Effector memory CD4-positive, alpha-beta T cell (primary cell): ENCODE measurements at regions not wholly inside any gene's neighbourhood (a gene's known extent, or its start where the extent isn't known, plus 50 kb on each side); places are given as distances from the start of the nearest gene placed in this dataset.

Experiments used
- DNase-seq, 3 donors: peaks; one replicate each; pipeline ENCODE4 v3.0.0-alpha.2; 2020
- H3K27ac ChIP-seq: 2 replicates; pipeline ENCODE4 v1.7.0; 2013; ENCODE audit warnings: mild to moderate bottlenecking, low read length, moderate library complexity; ENCODE audit not compliant: insufficient read depth, poor library complexity, severe bottlenecking
- H3K27me3 ChIP-seq: replicated peaks from 2 replicates; pipeline ENCODE4 v1.7.0; 2013; ENCODE audit warnings: mild to moderate bottlenecking, low read length; ENCODE audit not compliant: insufficient read depth, control insufficient read depth, poor library complexity, severe bottlenecking
- H3K36me3 ChIP-seq: 2 replicates; pipeline ENCODE4 v1.7.0; 2013; ENCODE audit warnings: mild to moderate bottlenecking, low read length, moderate library complexity; ENCODE audit not compliant: control insufficient read depth, insufficient read depth
- H3K4me1 ChIP-seq: 2 replicates; pipeline ENCODE4 v1.7.0; 2013; ENCODE audit warnings: low read length, mild to moderate bottlenecking; ENCODE audit not compliant: control insufficient read depth, insufficient read depth, poor library complexity, severe bottlenecking
- H3K4me3 ChIP-seq: 2 replicates; pipeline ENCODE4 v1.7.0; 2013; ENCODE audit warnings: low read length, low read depth, mild to moderate bottlenecking; ENCODE audit not compliant: insufficient read depth, poor library complexity, severe bottlenecking
- H3K9me3 ChIP-seq: 2 replicates; pipeline ENCODE4 v1.7.0; 2013; ENCODE audit warnings: mild to moderate bottlenecking, low read length, moderate library complexity; ENCODE audit not compliant: control insufficient read depth

DNA sequence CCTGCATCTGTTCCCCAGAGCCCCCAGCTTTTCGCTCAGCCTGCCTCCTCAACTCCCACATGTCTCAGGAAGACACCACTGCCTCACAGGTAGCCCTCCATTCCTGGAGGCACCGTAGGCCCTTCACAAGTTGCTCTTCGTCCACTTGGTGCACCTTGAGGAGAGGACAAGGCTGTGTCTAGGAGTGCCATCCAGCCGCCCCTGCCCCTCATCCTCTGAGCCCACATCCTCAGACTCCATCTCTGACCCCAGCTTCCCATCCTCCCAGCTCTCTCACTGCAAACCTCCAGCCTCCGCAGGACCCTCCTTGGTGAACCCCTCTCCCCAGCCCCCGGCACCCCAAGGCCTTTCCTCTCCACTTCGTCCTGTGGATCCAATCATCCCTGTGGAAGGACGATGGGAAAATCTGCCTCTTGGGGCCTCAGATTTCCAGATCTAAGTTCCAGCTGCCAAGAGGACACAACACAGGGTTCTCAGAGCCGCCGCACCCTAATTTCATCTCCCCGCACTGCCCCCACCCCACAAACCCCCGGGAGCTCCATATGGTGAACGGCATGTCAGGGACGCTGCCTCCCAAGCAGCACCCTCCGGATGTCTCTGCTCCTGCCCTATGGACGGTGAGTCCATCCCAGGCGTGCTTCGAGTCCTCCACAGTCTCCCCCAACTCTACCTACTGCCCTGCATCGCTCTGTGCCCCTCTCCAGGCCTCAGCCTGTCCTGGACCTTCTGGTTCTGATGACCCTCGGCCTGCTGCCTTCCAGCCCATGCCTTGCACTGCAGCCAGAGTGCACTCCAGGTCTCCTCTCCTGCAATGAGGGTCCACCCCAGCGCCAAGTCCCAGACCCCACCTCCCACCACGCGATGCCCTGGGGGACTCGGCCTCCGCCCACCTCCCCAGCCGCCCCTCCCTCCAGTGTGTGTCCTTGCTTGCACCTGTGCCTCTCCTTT is 314.1 kb upstream of the DIO3 start:
- DNase-seq = no peak
- H3K27ac ChIP-seq = no peak overlapping the region
- H3K4me1 ChIP-seq = no peaks in the 10 kb centered on the region
- no peaks in the 10 kb centered on the region for H3K27me3 ChIP-seq
- no peaks in the 10 kb centered on the region for H3K9me3 ChIP-seq
- no peak overlapping the region for H3K4me3 ChIP-seq
- H3K36me3 ChIP-seq = no peaks in the 10 kb centered on the region

DNA sequence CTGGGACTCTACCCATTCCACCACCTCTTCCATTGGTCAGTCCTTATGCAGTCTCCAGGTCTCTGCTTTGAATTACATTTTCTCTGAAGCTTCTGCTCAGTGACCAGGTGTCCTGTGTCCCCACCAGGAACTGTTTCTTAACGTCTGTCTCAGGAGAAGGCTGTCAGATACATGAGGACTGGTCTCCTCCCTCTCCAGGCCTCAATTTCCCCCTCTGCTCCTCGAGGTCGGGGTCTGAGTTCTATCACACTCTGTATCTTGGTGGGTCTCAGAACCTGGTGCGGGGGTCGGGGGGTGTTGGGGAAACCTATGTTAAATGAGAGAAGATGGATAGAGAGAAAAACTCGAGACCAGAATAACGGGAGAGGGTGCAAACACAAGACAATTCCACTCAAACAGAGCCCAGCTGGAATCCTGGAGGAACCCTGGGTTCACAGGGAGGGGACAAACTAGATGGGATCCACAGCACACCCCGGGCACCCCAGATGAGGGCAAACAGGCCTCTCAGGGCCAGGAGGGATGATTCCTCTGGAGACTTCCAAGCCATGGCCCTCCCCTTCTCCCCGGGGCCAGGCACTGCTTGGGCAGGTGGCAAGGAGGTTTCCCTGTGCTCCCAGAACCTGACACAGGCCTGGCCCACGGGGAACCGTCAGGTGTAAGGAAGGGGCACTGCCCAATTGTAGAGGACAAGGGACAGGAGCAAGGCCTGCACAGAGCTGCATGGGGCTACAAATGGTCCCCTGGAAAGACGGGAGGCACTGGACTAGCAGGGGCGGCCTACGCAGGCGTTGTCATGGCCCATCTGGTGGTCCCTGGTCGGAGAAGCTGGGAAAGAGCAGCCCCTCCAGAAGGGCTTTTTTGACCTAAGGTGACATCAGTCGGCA is 313.2 kb upstream of the DIO3 start:
- Histone ChIP-seq H3K27me3 (no peaks in the 10 kb centered on the region), H3K9me3 (no peaks in the 10 kb centered on the region), H3K27ac (no peak overlapping the region), H3K4me3 (no peak overlapping the region), H3K4me1 (no peaks in the 10 kb centered on the region), H3K36me3 (no peaks in the 10 kb centered on the region)
- DNase-seq = no peak

DNA sequence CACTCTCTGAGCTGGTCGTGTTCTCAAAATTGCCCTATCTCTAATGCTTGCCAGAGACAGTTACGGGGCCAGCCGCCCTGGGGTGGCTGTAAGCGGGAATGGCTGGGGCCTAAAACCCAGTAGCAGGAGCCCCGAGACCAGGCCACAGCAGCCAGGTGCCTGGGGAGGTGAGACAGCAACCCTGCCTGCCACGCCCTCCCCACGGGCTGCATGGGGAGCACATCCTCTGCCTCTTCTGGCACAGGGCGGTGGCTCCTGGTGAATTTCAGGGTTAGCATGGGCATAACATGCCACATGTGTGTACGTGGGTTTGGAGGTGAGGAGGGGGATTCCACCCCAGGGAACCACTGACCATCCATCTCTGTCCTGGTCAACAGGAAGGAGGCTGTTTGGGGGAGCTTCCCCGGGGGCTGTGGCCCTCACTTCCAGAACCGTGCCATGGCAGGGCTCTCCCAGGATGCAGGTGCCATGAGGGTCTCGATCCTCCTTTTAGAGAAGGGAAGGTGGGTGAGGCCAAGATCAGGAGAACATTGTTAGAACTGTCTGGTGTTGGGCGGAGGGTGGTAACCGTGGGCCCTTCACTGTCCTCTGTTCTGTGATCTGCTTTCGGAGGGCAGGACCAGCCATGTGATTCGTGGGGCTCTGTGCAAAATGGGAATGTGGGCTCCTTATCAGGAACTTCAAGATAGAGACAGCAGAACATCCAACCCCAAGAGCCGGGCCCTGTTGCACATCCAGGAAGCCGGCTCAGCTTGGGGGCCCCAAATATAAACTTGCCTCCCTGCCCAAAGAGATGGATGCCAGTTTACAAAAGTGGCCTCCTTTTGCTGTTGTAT is 312.2 kb upstream of the DIO3 start:
- Histone ChIP-seq H3K36me3 (no peaks in the 10 kb centered on the region), H3K9me3 (no peaks in the 10 kb centered on the region), H3K27me3 (no peaks in the 10 kb centered on the region), H3K4me3 (no peak overlapping the region), H3K4me1 (no peaks in the 10 kb centered on the region), H3K27ac (no peak overlapping the region)
- no peak for DNase-seq

DNA sequence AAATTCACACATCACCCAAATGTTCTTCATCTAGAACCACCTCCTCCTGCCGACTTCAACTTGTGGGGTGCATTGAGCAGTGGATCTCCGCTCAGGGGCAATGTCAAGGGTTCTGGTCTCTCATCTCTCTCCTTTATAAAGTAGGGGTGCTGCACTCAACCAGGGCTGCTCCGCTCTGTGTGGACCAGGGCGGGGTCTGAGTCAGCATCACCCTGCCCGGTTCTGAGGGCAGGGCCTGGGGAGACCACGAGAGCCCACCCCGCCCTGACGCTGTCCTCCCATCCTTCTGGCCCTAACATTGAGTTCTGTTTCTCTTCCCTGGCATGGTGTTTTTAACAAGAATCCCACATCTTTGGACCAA is 311.6 kb upstream of the DIO3 start:
- no peak for DNase-seq
- no peaks in the 10 kb centered on the region for H3K36me3 ChIP-seq
- H3K4me3 ChIP-seq = no peak overlapping the region
- H3K27me3 ChIP-seq = no peaks in the 10 kb centered on the region
- H3K9me3 ChIP-seq = no peaks in the 10 kb centered on the region
- H3K27ac ChIP-seq = no peak overlapping the region
- H3K4me1 ChIP-seq = no peaks in the 10 kb centered on the region

DNA sequence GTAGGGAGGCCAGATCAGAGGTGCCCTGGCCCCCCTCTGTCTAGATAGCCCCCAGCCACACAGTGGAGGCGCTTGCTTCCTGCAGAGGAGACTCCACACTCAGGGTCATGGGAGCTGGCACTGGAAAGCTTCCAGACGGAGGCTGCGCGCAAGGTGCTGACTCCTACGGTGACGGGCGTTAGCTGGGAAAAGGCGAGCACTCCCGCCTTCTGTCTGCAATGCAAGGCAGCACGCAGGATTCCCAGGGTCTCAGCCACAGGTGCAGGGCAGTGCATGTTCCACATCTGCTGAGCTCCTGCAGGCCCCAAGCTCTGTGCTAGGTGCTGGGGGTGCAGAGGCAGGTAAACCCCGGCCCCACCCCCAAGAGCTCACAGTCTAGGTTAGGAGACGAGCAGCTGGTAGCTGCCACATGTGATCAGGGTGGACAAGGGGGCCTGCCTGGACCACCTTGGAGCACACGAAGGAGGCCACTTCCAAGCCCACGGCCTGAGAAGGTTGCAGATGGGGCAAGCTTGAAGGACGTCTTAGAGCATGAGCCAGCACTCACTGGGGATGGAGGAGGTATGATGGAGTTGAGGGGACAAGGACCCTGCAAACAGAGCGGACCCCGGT is 310.9 kb upstream of the DIO3 start:
- Histone ChIP-seq H3K27me3 (no peaks in the 10 kb centered on the region), H3K4me3 (no peak overlapping the region), H3K36me3 (no peaks in the 10 kb centered on the region), H3K9me3 (no peaks in the 10 kb centered on the region), H3K27ac (no peak overlapping the region), H3K4me1 (no peaks in the 10 kb centered on the region)
- DNase-seq = no peak

DNA sequence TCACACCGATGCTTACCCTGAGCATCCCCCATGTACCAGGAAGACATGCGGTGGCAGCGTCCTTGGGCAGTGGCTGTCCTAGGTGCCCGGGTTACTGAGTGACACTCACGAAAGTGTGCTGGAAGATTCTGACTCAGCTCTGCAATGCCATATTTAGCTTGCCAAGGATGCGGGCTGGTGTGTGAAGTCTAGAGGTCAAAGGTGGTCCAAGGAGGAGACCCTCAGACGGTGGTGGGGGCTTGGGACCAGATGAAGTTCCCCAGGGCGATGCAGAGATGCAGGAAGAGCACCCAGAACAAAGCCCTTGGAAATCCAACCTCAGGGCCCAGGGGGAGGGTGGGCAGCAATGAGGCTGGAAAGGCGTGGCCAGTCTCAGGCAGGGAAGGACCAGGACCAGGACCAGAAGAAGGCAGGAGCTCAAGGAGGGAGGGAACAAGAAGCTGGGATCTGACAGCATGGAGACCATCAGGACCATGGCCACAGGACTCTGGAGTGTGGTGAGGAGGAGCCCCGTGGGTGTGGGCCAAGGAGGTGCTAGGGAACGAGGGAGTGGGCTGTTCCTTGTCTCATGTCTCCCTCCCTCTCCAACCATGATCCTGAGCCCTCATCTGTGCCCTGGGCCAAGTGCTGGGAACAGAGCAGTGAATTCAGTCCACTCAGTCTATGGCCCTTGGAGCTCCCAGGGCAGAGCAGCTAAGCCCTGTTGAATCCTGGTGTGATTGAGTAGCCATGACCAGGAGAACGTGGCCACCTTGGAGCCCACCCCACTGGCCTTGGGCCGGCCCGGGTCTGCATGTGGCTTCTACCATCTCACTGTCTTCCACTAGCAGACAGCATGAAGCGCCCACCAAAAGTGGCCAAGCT is 310.1 kb upstream of the DIO3 start:
- no peaks in the 10 kb centered on the region for H3K4me1 ChIP-seq
- DNase-seq = no peak
- no peak overlapping the region for H3K4me3 ChIP-seq
- no peak overlapping the region for H3K27ac ChIP-seq
- no peaks in the 10 kb centered on the region for H3K27me3 ChIP-seq
- H3K36me3 ChIP-seq = no peaks in the 10 kb centered on the region
- no peaks in the 10 kb centered on the region for H3K9me3 ChIP-seq

DNA sequence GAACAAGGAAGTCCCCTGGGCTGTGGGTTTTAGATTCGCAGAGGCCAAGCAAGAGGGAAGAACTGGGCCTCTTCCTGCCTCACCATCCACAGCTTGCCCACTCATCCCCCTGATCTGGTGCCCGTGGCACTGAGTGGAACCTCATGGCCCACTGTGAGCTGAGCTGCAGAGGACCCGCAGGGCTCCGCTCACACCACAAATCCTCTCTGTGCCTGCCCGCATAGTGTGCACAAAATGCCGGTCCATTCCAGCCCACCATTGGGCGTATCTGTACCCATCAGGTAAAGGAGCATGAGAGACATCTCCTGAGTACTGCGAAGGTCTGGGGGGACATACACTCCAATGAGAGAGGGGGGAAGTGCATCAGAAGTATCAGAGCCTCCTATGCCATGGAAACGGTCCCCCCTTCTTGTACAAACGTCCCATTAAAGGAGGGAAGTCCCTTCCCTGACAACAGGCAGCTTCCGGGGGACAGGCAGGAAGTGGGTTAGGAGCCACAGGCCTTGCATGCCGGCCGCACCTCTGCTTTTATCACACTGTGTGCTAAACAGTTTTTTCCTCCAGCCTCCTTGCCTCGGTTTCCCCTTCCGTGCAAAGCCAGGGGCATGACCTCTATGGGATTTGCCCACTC is 309.4 kb upstream of the DIO3 start:
- Histone ChIP-seq H3K4me3 (no peak overlapping the region), H3K36me3 (no peaks in the 10 kb centered on the region), H3K4me1 (no peaks in the 10 kb centered on the region), H3K27me3 (no peaks in the 10 kb centered on the region), H3K27ac (no peak overlapping the region), H3K9me3 (no peaks in the 10 kb centered on the region)
- no peak for DNase-seq

DNA sequence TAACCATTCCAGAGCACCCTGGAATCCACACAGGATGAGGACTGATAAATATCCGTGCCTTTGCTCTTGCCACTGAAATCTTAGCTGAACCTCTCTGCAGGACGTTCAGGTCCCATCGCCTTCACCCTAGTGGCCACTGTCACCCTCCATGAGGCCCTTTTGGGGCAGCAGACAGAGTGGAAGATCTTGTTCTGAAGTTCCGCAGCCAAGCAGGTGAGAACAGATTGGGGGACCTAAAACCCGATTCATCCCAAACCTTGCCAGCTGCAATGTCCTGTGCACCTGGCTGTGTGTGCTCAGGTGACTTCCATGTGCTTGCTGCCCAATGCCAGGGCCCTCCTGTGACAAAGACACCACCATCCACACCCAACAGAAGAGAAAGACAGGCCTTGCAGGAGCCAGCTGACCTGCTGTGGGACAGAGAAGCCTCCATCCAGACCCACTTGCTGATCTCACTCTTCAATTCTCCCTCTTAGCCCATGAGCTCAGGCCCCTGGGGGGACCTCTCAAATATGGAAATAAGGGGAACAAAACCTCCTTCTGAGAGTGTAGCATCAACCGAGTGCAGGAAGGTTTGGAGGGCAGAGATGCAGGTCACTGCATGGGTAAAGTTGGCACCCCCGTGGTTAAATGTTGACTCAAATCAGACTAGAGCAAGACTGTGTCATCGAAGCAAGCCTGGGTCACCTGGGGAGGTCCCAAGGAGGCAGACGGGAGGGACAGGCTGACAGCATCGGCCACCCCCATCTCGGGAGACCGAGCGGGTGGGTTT is 308.7 kb upstream of the DIO3 start:
- H3K4me1 ChIP-seq = no peaks in the 10 kb centered on the region
- no peak for DNase-seq
- H3K36me3 ChIP-seq = no peaks in the 10 kb centered on the region
- no peak overlapping the region for H3K4me3 ChIP-seq
- no peaks in the 10 kb centered on the region for H3K9me3 ChIP-seq
- H3K27ac ChIP-seq = no peak overlapping the region
- no peaks in the 10 kb centered on the region for H3K27me3 ChIP-seq
